ENCODE measurements at regions not wholly inside any gene's neighbourhood (a gene's known extent, or its start where the extent isn't known, plus 50 kb on each side); places are given as distances from the start of the nearest gene placed in this dataset.

DNA sequence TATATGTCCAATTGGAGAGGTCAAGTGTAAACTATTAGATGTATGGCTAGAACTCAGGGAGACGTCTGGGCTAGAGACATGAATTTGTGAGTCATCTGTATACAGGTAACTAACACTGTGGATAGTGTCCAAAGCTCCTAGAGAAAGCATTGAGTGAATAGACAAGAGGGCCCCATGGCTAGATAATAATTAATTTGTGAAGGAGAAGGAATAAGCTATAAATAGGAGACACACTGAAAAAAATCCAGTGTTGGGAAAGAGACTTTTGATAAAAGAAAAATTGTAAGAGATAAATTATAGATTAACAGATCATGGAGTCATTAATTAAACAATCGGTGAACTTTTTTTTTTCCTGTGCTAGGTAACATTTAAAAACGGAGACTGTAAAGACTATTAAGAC, 326.6 kb upstream of the PRICKLE1 start:
- TF ChIP-seq, protein P1, sequence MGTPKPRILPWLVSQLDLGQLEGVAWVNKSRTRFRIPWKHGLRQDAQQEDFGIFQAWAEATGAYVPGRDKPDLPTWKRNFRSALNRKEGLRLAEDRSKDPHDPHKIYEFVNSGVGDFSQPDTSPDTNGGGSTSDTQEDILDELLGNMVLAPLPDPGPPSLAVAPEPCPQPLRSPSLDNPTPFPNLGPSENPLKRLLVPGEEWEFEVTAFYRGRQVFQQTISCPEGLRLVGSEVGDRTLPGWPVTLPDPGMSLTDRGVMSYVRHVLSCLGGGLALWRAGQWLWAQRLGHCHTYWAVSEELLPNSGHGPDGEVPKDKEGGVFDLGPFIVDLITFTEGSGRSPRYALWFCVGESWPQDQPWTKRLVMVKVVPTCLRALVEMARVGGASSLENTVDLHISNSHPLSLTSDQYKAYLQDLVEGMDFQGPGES (IDR thresholded peaks at IDR 0.05), result no peak
- TF ChIP-seq KLF5 (IDR thresholded peaks at IDR 0.05; ENCODE audit: partially characterized antibody) (no peak), GABPA (IDR thresholded peaks at IDR 0.05; ENCODE audit: low read depth) (no peak), POLR2A (IDR thresholded peaks at IDR 0.05; ENCODE audit: low read depth, low read length) (no peak), ZNF24 (IDR thresholded peaks at IDR 0.05) (no peak), CBX3 (IDR thresholded peaks at IDR 0.05; ENCODE audit: borderline replicate concordance, low read depth) (no peak), NR2C2 (IDR thresholded peaks at IDR 0.05; ENCODE audit: borderline replicate concordance, control insufficient read depth, insufficient read length, low read depth) (no peak), POLR2AphosphoS5 (IDR thresholded peaks at IDR 0.05; ENCODE audit: low read length) (no peak), CREB1 (IDR thresholded peaks at IDR 0.05; ENCODE audit: low read depth) (no peak), ZBED1 (IDR thresholded peaks at IDR 0.05; ENCODE audit: borderline replicate concordance) (no peak), EZH2 (IDR thresholded peaks at IDR 0.05; ENCODE audit: borderline replicate concordance, control insufficient read depth, low read depth, low read length) (no peak)
- TF ChIP-seq, protein P2, sequence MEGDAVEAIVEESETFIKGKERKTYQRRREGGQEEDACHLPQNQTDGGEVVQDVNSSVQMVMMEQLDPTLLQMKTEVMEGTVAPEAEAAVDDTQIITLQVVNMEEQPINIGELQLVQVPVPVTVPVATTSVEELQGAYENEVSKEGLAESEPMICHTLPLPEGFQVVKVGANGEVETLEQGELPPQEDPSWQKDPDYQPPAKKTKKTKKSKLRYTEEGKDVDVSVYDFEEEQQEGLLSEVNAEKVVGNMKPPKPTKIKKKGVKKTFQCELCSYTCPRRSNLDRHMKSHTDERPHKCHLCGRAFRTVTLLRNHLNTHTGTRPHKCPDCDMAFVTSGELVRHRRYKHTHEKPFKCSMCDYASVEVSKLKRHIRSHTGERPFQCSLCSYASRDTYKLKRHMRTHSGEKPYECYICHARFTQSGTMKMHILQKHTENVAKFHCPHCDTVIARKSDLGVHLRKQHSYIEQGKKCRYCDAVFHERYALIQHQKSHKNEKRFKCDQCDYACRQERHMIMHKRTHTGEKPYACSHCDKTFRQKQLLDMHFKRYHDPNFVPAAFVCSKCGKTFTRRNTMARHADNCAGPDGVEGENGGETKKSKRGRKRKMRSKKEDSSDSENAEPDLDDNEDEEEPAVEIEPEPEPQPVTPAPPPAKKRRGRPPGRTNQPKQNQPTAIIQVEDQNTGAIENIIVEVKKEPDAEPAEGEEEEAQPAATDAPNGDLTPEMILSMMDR (IDR thresholded peaks at IDR 0.05 in 2 of 3, conservative IDR thresholded peaks at IDR 0.05 in 1 of 3; ENCODE audit: control insufficient read depth in 2 of 3, extremely low read depth in 1 of 3, insufficient read depth in 1 of 3, low read depth in 3 of 3, low read length in 3 of 3), result no peak
- TF ChIP-seq, protein P3, sequence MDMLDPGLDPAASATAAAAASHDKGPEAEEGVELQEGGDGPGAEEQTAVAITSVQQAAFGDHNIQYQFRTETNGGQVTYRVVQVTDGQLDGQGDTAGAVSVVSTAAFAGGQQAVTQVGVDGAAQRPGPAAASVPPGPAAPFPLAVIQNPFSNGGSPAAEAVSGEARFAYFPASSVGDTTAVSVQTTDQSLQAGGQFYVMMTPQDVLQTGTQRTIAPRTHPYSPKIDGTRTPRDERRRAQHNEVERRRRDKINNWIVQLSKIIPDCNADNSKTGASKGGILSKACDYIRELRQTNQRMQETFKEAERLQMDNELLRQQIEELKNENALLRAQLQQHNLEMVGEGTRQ (IDR thresholded peaks at IDR 0.05; ENCODE audit: borderline replicate concordance, low read depth, low read length), result no peak

Data from GM12878 (cell line).